ENCODE measurements at regions not wholly inside any gene's neighbourhood (a gene's known extent, or its start where the extent isn't known, plus 50 kb on each side); places are given as distances from the start of the nearest gene placed in this dataset.

DNA sequence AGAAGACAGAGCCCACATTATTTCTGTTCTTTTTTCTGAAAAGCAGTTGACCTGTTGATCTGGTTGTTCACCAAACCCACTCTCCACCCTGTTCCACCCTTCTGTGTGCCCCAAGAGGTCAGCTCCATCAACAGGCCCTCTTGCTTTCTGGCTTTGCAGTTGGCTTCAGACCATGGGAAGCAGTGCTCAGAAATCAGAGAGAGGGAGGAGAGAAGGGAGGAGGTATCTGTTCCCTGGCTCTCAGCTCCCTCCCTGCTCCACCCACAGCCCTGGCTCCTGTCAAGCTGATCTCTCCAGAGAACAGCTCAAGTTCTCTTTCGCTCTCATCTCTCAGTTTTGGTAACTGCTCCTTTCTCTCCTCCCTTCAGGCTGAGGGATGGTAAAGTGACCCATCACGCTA, 144.2 kb upstream of the RAI14 start:
- no peak for DNase-seq

DNA sequence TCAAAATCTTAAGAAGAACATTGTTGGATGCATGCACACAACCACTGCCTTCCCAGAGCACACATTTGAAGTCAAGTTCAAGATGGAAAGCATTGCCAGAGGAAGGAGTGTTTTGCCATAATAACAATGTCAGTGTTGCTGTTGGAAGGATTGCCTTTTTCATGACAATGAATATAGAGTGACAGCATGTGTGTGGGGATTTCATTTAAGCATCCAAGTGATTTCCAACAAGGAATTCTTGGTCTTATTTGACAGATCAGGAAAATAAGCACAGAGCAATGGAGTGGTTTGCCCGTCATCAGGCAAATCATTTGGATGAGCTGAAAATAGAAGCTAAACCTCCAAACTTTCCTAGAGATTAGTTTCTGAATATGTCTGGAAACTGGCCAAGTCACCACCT, 140.0 kb upstream of the RAI14 start:
- DNase-seq: no peak

DNA sequence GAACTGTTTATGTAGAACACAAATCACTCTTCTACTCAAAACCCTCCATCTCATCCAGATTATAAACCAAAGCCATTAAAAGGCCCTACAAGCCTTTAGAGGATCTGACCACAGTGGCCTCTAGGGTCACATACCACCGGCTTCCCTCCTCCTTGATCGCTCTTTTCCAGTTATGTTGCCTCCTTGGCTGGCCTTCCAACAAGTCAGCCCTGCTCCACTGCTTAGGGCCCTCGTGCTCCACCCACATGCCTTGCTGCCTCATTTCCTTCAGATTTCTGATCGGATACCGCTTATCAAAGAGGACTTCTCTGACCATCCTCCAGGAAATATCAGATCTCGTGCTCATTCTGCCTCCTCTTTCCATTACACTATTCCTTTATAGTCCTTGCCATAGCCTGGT, 139.4 kb upstream of the RAI14 start:
- DNase-seq: no peak

DNA sequence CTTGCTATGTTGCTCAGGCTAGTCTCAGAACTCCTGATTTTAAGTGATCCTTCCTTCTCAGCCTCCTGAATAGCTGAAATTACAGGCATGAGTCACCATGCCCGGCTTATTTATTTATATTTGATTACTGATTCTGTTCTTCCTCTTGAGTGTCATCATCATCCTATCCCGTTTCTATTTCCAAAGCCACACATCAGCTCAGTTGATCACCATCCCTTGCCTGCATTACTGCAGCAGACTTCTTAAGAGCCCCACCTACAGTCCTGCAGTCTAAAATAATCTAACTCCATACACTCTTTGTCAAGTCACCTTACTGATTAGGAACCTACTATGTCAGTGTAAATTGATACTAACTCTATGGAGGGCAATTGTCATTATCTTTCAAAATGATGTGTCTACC, 138.9 kb upstream of the RAI14 start:
- DNase-seq: peak in 1 of 2 experiments; percentile 41

DNA sequence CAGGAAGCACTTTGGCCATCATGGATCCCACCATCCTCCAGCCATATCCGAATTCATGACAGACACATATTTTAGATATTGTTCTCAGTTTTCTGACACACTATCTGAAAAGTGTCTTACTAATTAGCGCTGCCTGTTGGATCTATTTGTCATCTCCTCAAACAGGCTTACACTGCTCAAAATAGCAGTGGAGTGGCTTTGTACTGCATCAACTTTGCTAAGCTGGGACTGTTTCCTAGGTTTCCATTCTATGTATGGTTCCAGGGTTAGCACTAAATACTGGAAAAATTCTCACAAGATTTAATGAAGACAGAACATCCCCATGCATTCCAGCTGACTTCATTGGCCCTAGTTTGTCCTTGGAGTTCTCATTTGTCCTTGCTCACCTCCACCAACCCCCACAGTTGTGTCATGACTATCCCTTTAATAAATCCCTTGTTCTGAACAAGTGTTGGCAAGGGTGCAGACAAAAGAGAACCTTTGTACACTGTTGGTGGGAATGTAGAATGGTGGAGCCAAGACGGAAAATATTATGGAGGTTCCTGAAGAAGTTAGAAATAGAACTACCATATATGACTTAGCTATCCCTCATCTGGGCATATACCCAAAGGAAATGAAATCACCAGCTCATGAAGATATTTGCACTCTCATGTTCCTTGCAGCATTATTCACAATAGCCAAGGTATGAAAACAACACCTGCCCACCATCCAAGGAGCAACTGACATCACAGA, 136.5 kb upstream of the RAI14 start:
- no peak for DNase-seq

DNA sequence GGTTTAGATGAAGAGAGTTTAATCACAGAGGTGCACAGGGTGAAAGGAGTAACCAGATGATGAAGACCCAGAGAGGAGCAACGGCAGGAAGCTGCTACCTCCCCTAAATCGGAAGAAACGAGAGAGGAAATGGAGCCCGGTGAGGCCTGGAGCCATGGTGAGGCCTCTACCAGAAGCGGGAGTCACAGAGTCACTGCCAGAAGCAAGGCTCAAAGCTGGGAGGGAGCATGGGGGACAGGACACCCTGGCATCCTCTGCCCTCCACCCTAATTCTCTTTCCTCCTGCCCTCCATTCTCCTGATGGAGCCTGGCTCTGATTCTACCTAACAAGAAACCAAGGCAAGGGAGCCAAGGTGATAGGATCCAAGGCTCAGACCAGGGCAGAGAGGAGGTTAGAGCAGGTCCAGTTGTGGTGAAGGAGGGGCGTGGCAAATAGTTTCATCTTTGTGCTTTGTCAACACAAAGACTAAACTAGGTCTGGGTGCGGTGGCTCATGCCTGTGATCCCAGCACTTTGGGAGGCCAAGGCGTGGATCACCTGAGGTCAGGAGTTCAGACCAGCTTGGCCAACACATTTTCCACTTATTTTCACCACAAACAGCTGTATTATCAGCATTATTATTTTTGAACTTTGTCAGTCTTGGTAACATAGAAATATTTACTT, 134.4 kb upstream of the RAI14 start:
- no peak for DNase-seq

DNA sequence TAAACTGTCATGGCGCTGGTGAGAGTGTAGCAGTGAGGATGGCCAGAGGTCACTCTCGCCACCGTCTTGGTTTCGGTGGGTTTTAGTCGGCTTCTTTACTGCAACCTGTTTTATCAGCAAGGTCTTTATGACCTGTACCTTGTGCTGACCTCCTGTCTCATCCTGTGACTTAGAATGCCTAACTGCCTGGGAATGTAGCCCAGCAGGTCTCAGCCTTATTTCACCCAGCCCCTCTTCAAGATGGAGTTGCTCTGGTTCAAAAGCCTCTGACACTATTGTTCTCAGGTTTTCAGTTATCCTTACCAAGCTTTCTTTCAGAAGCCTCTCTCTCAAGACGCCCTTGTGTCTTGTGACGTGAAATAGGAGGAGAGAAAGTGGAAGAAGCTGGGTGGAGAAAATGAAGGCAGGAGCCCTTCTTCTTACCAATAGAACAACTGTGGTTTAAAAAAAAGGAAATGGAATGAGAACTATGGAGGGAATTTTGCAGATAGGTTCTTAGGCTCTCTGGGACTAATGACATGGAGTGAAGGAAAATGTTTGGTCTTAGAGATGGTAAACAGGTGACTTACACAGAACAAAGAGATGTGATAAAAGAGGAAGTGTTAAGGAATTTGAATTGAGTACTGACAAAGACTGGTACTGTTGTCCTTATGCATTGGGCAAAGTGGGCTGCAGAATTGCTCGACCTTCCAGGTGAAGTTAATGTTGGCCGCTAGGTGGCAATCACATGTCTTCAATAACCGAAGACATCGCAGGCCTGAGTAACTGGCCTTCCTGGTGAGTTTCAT, 133.3 kb upstream of the RAI14 start:
- DNase-seq: peak; percentile 68 to 89

DNA sequence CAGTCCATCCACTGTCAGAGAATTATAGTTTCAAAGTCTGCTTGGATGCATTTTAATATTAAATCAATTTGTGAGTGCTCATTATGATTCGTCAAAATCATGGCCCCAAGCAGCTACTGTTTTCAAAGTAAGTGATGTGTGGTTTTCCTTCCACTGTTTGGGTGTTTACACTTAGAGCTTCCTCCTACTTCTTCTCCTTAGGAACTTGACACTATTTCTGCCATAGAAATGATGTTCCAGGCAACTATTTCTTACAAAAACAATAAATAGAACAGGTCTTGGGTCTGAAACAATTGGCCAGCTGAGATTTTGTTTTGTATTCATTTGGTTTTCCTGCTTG, 132.8 kb upstream of the RAI14 start:
- DNase-seq: no peak

DNA sequence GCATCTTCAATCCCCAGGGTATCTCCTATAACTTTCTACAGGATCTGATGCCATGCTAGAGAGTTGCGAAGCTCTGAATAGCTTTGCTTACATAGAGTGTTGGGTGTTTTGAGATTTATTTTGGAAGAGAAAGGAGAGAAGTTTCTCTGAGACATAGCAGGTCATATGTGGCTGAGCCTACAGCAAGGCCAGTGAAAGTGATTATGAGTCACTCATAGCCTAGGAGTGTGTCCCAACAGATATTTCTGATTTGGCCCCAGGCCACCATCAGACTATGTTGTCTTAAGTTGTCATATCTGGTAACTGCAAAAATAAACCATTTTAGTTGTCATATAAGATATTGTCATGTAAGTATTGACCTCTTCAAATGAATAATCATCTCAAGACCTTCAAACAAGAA, 132.0 kb upstream of the RAI14 start:
- DNase-seq: no peak

DNA sequence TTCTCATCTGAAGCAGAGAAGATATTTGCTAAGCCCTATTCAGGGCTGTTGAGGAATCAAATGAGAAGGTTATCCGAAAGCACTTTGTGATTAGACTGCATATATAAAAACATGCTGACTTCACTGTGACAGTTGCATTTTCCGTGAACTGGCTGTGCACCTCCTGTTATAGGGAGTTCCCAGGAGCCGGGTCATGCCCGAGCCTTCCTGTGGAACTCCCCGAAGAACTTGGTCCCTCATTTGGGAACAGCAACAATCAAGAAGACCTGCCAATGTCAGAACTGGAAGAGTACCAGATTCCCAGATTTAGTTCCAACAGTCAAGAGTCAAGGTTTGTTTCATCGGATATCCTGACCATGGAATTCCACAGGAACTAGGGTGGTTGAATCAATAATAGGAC, 130.4 kb upstream of the RAI14 start:
- no peak for DNase-seq

DNA sequence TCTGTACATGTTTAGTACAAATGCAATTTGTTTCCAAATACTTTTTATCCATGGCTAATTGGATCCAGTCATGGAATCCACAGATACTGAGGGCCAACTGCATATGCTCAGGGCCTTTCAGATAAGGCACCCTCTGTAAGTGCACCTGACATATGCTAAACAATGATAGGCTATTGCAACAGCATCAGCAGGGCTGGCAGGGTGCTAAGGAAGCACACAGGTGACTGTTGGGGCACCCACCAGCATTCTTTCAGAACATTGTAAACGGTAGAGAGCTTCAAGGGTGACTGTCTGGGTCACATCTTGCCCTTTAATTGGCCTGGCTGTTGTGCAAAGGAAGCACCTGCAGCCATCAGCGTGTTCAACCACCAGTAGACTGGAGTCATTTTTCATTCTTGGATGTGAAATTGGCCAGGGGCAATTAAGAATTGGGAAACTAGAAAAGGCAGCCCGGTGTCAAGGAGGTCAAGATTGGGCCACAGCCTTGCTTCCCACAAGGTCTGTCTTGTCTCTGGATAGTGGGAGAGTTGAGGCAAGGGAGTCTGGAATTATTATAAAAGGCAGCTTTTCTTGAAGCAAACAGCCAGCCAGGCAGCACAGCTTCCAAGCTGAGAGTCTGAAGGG, 129.3 kb upstream of the RAI14 start:
- no peak for DNase-seq

DNA sequence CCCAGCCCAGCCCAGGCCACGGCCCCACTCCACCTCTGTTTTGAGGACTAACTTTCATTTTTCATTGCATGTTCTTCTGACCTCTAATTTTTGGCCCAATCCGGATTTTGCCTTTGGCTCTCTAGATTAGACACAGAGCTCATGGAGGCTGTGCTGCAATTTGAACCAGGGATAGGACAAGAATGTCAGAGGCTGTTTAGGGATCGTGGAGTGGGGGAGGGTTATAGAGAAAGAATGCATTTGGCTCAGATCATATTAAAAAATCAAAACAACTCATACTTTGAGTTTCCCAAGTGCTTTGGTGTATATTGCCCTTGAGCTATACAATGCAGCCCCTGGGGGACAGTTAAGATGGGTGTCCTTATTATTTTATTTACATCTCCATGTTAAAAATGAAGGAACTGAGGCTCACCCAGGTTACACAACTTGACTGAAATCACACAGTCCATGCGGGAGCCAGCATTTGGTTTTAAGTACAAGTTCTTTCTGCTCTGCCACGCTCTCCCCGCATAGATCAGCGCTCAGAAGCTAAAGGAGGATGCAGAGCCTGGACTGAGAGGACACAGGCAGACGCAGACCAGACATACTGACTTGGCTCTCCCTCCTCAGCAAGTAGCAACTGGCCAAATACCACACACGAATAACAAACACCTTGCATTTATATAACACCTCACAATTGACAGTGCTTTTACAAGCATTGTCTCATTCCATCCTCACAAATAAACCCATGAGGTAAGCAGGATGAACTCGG, 126.4 kb upstream of the RAI14 start:
- no peak for DNase-seq

DNA sequence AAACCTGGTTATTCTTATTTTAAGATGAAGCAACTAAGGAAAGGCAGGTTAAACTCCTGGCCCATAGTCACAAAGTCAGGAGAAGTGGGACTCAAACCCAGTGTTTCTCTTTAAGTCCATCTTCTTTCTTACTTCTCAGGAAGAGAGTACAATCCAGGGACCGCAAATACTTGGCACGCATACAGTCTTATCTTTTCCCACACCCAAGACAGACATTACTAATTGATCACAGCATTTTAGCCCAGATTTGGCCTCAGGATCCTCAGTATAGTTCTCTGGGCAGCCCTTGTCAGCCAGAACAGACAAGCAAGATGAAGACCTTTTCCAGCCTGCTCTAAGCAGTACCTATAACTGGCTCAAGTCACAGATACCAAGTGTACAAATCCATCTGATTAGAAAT, 125.5 kb upstream of the RAI14 start:
- no peak for DNase-seq

DNA sequence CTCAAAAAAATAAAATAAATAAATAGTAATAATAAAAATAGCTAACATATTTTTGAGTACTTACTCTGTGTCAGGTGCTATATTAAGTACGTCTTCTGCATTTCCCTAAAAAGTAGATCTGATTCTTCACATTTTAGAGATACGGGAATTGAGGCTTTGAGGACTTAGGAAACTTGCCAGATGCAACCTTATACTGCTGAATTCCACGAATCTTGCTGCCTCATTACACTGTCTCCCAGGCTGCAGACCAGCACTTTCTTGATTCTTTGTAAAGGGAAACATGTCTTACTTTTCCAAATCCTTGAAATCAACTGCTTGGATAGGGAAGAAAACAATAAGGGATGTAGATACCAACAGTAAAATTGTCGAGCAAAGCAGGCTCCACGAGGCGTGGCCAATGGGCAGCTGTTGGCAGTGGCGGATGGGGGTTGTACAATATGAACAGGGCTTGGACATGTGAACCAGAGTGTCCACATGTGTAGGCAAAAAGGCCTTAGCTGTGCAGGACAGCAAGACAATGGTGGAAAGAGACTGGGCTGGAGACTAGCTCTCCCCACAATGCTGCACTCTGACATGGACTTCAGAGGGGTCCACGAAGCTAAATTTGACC, 124.3 kb upstream of the RAI14 start:
- no peak for DNase-seq

DNA sequence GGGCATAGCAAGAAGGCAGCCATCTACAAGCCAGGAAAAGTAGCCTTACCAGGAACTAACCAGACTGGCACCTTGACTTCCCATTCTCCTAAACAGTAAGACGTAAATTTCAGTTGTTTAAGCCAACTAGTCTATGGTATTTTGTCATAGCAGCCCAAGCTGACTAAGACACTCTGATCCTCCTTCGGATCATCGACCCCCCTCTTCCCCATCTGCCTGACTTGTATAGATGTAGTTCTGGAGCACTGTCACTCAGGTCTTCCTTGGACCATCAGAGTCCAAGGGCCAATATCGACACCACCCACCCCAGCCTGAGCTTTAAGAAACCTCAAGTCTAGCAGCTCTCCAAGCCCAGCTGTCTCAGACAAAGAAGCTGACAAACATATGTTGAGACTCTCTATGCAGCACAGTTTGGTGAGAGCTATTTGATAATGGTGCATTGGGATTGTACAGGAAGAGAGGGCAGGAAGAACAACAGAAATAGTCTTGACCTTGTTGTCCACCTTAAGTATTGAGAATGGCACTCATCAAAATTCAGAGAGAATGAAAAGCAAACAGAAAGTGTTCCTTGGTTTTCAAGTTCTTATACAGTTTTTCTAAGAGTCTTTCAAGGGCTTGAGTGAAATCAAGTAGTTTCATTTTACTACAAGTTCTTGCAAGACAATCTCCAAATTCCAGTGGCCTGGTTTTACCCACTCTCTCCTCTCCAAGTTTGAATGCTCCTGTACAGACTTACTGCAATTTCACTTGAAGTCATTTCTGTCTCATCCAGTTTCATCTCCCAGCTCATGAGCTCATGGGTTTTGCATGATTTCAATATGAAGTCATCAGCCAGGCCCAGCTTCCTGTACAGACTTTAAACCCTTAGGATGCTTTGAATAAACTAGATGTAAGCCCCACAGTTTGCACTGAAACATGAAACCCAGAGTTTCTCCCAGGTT, 122.3 kb upstream of the RAI14 start:
- DNase-seq: no peak

DNA sequence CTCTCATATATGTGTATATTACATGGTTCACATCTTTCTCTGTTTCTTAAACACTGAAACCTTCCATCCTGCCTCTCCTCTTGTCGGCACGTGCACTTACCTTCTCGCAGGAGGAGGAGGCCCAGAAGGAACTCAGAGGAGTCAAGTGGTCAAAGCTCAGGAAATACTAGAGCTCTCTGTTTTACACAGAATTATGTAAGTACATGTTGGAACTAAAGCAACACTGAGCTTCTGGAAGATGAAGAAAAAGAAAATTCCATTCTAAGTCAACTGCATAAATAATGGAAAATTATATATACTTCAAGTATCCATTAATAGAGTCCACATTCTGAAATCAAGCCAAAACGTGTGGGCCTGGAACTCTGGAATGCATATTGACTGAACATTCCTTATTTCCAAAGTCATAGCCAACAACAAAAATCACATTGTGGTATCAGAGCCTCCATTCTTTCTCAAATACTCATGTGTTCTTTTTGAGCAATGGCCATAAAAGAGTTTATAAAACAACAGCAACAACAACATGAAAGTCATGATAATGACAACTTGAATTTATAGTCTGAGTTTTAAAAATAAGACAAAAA, 121.5 kb upstream of the RAI14 start:
- no peak for DNase-seq

DNA sequence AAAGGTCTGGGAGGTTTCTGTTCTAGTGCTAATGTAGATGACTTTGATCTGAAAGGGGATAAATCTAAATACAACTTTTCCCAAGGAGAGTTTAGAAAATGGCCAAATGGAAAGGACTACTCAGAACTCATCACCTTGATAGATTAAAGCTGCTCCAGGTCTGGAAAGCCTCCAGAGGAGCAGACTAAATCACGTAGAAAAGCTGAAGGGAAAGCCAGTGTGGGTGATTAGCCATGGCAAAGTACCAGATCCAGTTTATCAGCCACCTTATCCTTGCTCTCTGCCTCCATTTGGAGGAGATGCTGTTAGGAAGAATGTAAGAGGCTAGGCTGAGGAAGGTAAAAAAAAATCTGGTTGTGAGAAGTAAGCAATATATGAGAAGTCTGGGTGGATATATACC, 120.7 kb upstream of the RAI14 start:
- DNase-seq: no peak

DNA sequence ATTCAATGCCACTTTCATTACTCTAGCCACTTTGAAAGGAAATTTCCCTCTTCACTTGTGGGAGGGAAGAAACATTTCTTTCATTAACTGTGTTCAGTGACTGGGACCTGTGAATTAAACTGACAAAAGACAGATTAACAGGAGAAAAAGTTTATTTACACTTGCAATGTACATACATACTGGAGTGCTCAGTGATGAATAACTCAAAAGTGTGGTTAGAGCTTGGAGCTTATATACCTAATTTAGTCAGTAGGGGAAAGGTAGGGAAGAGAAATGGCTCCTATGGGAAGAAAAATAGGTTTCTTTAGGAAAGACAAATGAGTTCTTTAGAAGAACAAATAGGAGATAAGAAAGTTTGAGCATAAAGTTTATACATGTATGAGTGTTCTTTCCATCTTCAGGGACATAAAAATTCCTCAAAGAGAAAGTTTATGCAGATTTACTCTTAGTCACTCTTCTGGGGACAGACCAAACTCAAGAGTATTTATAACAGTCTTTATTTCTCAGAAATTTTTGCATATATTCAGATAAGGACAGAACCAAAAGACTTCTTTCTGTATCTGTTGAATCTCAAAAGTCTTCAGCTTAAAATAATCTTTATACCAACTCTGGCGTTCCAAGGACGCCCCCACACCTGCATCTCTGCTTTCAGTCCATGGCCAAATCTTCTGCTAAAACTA, 120.0 kb upstream of the RAI14 start:
- no peak for DNase-seq

DNA sequence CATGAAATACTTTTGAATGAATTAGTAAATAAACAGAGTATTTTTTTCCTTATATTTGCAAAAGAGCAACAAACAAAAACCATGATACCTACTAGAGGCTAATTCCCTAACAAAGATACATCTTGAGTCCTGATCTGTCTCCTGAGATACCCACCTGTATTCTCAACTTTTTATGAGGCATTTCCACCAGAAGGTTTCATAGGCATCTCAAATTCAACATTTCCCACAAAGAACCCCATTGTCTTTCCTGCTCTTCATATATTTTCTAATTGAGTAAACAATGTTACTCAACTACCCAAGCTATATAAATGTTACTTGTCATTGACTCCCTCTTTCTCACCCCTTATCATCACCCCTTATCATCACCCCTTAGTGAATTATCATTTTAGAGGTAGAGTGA, 119.4 kb upstream of the RAI14 start:
- no peak for DNase-seq

DNA sequence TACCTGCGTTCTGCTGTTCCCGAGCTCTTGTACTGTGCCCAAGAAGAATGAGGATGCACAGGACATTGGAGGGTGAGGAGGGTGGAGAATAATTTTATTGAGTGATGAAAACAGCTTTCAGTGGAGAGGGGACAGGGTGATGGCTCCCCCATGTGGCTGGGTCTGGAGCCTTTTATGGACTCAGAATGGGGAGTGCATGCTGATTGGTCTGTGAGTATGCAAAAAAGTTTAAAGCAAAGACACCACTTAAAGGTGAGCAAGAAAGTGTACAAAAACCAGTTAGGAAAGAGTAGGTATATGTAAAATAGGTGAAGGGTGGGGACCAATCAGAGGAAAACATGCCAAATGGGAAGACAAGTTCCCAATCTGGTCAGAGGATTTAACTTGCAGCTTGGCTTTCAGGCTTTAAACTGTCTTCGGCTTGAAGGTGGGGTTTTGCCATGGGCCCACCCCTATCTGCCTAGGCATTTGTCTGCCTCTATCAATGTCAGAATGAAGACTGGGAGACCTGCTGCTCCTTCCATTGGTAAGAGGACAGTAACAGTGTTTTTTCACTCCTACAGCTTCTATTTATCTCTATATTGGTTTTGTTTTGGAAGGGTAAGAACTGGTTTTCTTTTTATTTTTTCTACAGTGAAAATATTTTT, 118.0 kb upstream of the RAI14 start:
- DNase-seq: no peak

Measured in NCI-H1930 (cell line).